ENCODE measurements at regions not wholly inside any gene's neighbourhood (a gene's known extent, or its start where the extent isn't known, plus 50 kb on each side); places are given as distances from the start of the nearest gene placed in this dataset.
"Not testable (repeated sequence)": the region's sequence is repeated elsewhere in the genome, so short reads cannot be mapped to it uniquely, and the experiment has no call there.

DNA sequence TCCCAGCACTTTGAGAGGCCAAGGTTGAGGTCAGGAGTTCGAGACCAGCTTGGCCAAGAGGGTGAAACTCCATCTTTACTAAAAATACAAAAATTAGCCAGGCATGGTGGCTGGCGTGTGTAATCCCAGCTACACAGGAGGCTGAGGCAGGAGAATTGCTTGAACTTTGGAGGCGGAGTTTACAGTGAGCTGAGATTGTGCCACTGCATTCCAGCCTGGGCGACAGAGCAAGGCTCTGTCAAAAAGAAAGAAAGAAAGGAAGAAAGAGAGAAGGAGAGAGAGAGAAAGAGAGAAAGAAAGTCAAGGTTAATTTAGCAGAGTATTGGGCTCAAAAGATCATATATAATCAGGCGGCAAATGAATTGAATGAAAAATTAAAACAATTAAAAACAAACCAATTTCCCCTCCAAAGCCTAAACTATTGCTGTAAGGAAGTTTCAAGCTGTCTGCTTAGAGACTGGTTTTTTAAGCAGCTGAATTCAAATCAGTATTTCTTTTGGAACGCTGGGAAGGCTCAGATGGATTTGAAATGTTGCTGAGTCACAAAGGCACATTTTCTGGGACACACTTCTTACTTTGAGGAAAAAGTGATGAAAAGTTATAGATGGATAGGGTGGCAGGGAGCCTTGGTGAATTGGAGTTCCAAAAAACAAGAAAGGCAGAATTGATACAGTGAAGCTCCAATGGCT is 81.3 kb upstream of the BHLHE40 start:
- peak; percentile 39 for DNase-seq

GRCh38 chr3:4898454-4899313 is 80.6 kb upstream of the BHLHE40 start:
- DNase-seq, result no peak

DNA sequence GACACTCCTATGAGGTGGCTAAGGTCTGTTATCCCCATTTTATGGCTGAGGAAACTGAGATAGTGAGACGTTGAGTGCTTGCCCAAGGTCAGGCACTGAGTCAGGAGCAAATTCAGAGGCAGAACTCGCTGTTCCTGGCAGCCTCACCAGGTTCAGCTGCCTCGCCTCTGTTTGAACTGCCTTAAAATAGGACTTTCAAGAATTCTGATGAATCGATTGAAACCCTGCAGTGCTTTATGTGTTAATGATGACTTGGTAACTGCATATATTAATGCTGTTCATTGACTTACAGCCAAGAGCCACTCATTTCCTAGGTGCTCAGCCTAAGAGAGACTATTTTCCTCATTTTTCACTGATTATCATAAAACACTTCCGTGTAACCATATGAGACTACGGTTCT is 79.5 kb upstream of the BHLHE40 start:
- no peak for DNase-seq

GRCh38 chr3:4900298-4900697 is 78.9 kb upstream of the BHLHE40 start:
- DNase-seq, result no peak

GRCh38 chr3:4904811-4905695 is 74.2 kb upstream of the BHLHE40 start:
- DNase-seq, result no peak

GRCh38 chr3:4906107-4906621 is 73.1 kb upstream of the BHLHE40 start:
- DNase-seq, result no peak

- DNase-seq, result no peak
Observed at GRCh38 chr3:4907050-4907449, 72.2 kb upstream of the BHLHE40 start.

- no peak for DNase-seq
Observed at GRCh38 chr3:4907643-4908432, 71.4 kb upstream of the BHLHE40 start.

- no peak for DNase-seq
Observed at GRCh38 chr3:4908433-4909156, 70.6 kb upstream of the BHLHE40 start.

- no peak for DNase-seq
Observed at GRCh38 chr3:4914464-4914863, 64.8 kb upstream of the BHLHE40 start.

- DNase-seq, result not testable (repeated sequence)
Observed at GRCh38 chr3:4921589-4921988, 57.6 kb upstream of the BHLHE40 start.

- no peak for DNase-seq
Observed at GRCh38 chr3:4926892-4927291, 52.3 kb upstream of the BHLHE40 start.

- DNase-seq, result no peak
Observed at GRCh38 chr3:4928277-4928789, 50.9 kb upstream of the BHLHE40 start.
